ENCODE measurements at regions not wholly inside any gene's neighbourhood (a gene's known extent, or its start where the extent isn't known, plus 50 kb on each side); places are given as distances from the start of the nearest gene placed in this dataset.

DNA sequence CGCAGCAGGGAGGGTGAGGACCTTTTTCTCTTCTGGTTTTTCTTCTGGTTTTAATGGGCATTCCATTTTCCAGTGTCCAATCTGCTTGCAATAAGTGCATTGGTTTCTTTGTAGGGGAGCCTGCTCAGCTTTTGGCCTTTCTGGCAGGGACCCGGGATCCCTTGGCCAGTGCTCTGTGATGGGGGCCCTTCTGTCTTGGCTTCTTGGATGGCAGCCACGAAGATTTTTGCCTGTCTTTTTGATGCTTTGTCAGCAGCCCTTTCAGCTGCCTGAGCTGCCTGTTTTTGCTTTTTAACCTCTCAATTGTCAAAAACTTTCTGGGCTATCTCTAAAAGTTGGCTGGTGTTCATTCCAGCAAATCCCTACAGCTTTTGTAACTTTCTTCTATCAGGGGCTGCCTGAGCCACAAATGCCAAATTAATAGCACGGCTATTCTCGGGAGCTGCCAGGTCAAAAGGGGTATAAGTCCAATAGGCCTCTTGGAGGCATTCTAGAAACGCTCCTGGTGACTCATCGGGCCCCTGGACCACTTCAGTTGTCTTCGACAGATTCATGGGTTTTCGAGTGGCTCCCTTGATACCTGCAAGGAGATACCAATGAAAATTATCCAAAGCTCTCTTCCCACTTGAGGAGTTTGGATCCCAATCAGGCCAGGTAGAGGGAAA is 179.9 kb upstream of the MBL2 start:
- Histone ChIP-seq H3K4me2 (ENCODE audit: low read depth, low read length, poor library complexity, severe bottlenecking) (no peak overlapping the region), H2AFZ (ENCODE audit: low read depth, low read length, severe bottlenecking) (no peak overlapping the region)
- TF ChIP-seq CTCF (IDR thresholded peaks at IDR 0.05; ENCODE audit: insufficient read depth, low read length, poor library complexity, severe bottlenecking) (no peak), EZH2phosphoT487 (conservative IDR thresholded peaks at IDR 0.05; ENCODE audit: low read length) (no peak)

DNA sequence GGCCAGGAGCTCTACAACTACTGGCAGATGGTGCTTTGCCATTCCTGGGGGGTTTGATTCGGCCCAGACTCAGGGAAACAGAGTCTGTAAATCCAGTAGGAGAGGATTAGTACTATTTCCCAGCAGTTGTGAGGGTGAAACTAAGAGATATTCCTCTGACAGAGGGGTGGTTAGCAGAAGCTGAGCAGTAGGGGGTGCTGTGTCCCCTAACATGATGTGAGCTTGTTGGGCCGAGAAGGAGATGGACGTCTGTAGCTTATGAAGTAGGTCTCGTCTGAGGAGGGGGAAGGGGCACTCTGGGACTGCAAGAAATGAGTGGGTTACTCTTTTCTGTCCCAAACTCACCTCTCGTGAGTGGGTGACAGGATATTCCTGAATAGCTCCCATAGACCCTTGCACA is 179.2 kb upstream of the MBL2 start:
- TF ChIP-seq CTCF (IDR thresholded peaks at IDR 0.05; ENCODE audit: insufficient read depth, low read length, poor library complexity, severe bottlenecking), result peak; percentile 17
- TF ChIP-seq EZH2phosphoT487 (conservative IDR thresholded peaks at IDR 0.05; ENCODE audit: low read length), result no peak

More for the DNA sequence above, 179.9 kb upstream of the MBL2 start:
- no peak overlapping the region for H3K4me3 ChIP-seq (ENCODE audit: insufficient read depth, low read length, poor library complexity, severe bottlenecking)
- no peaks in the 10 kb centered on the region for H3K79me2 ChIP-seq (ENCODE audit: insufficient read depth, low read length)
- no peak overlapping the region for H3K27ac ChIP-seq (ENCODE audit: low read depth, low read length)
- no peak overlapping the region for H3K9ac ChIP-seq (ENCODE audit: low read length)
- H3K9me3 ChIP-seq (ENCODE audit: insufficient read depth, low read length), result no peaks in the 10 kb centered on the region
- H3K36me3 ChIP-seq (ENCODE audit: low read length), result no peaks in the 10 kb centered on the region
- no peaks in the 10 kb centered on the region for H4K20me1 ChIP-seq (ENCODE audit: low read depth, low read length)
- no peaks in the 10 kb centered on the region for H3K9me2 ChIP-seq (replicated peaks; ENCODE audit: insufficient read depth, low read length)
- no peaks in the 10 kb centered on the region for H3F3A ChIP-seq (ENCODE audit: insufficient read depth)
- no peaks in the 10 kb centered on the region for H3K27me3 ChIP-seq (ENCODE audit: low read length)

DNA sequence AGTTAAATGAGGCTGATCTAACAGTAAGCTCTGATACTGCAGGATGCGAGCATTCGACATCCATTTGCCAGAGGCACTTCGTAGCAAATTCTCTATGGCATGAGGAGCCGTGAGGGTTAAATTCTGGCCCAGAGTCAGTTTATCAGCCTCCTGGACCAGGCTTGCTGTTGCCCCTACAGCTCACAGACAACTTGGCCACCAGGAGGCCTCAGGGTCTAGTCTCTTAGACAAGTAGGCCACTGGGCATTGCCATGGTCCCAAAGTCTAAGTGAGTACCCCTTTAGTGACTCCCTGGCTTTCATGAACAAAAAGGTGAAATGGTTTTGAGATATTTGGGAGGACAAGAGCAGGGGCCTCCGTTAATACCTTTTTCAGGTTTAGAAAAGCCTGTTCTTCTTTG is 178.0 kb upstream of the MBL2 start:
- Histone ChIP-seq H3K27ac (ENCODE audit: low read depth, low read length) (no peak overlapping the region), H4K20me1 (ENCODE audit: low read depth, low read length) (no peaks in the 10 kb centered on the region), H3K4me2 (ENCODE audit: low read depth, low read length, poor library complexity, severe bottlenecking) (no peak overlapping the region), H3K27me3 (ENCODE audit: low read length) (no peaks in the 10 kb centered on the region), H2AFZ (ENCODE audit: low read depth, low read length, severe bottlenecking) (no peak overlapping the region), H3K79me2 (ENCODE audit: insufficient read depth, low read length) (no peaks in the 10 kb centered on the region), H3K9ac (ENCODE audit: low read length) (no peak overlapping the region), H3K9me3 (ENCODE audit: insufficient read depth, low read length) (no peaks in the 10 kb centered on the region), H3F3A (ENCODE audit: insufficient read depth) (no peaks in the 10 kb centered on the region), H3K4me3 (ENCODE audit: insufficient read depth, low read length, poor library complexity, severe bottlenecking) (no peak overlapping the region), H3K9me2 (replicated peaks; ENCODE audit: insufficient read depth, low read length) (no peaks in the 10 kb centered on the region), H3K36me3 (ENCODE audit: low read length) (no peaks in the 10 kb centered on the region)
- TF ChIP-seq EZH2phosphoT487 (conservative IDR thresholded peaks at IDR 0.05; ENCODE audit: low read length) (no peak), CTCF (IDR thresholded peaks at IDR 0.05; ENCODE audit: insufficient read depth, low read length, poor library complexity, severe bottlenecking) (no peak)

More for the DNA sequence above, 179.2 kb upstream of the MBL2 start:
- H3K9ac ChIP-seq (ENCODE audit: low read length), result no peak overlapping the region
- no peaks in the 10 kb centered on the region for H3K36me3 ChIP-seq (ENCODE audit: low read length)
- no peaks in the 10 kb centered on the region for H3K27me3 ChIP-seq (ENCODE audit: low read length)
- H4K20me1 ChIP-seq (ENCODE audit: low read depth, low read length), result no peaks in the 10 kb centered on the region
- H3F3A ChIP-seq (ENCODE audit: insufficient read depth), result no peaks in the 10 kb centered on the region
- no peak overlapping the region for H3K27ac ChIP-seq (ENCODE audit: low read depth, low read length)
- no peaks in the 10 kb centered on the region for H3K79me2 ChIP-seq (ENCODE audit: insufficient read depth, low read length)
- H3K4me3 ChIP-seq (ENCODE audit: insufficient read depth, low read length, poor library complexity, severe bottlenecking), result no peak overlapping the region
- no peak overlapping the region for H3K4me2 ChIP-seq (ENCODE audit: low read depth, low read length, poor library complexity, severe bottlenecking)
- no peaks in the 10 kb centered on the region for H3K9me2 ChIP-seq (replicated peaks; ENCODE audit: insufficient read depth, low read length)
- H3K9me3 ChIP-seq (ENCODE audit: insufficient read depth, low read length), result no peaks in the 10 kb centered on the region
- no peak overlapping the region for H2AFZ ChIP-seq (ENCODE audit: low read depth, low read length, severe bottlenecking)

Measured in SU-DHL-6 (cell line).